HCT116 (cell line): ENCODE measurements at regions not wholly inside any gene's neighbourhood (a gene's known extent, or its start where the extent isn't known, plus 50 kb on each side); places are given as distances from the start of the nearest gene placed in this dataset.

Source experiments
- ATAC-seq: fragments of 200-7000 bp; cut with Tn5 transposase; 2 replicates; pipeline ENCODE4 v1.9.1; 2020; ENCODE audit warnings: mild to moderate bottlenecking, moderate library complexity
- BruUV-seq: library from RNA; stranded (reverse); fragments of 400-500 nt; replicated peaks from 2 replicates; lab custom pipeline; 2021; lab: Mats Ljungman, UMichigan
- CTCF ChIA-PET: fragments of 300-600 bp; sonication (Branson Sonifier 250); formaldehyde crosslinking; loops from one replicate; lab custom pipeline; 2021; ENCODE audit warnings: antibody characterized with exemption; lab: Charles Lee
- POLR2A ChIA-PET: fragments of 300-600, 350-600 bp; sonication (Branson Sonifier 250); formaldehyde crosslinking; loops from one replicate; lab custom pipeline; 2021; ENCODE audit warnings: antibody characterized with exemption; lab: Charles Lee
- RAD21 ChIA-PET, 2 experiments: fragments of 300-600 bp; sonication (Branson Sonifier 250); formaldehyde crosslinking; loops; one replicate each; lab custom pipeline; 2023; ENCODE audit warnings: low total read pairs in 2 of 2; ENCODE audit not compliant: uncharacterized antibody in 2 of 2, unreplicated experiment in 2 of 2, low non-redundant PET in 1 of 2; lab: Charles Lee
- DNase-seq: peaks from one replicate; pipeline ENCODE4 v3.0.0-alpha.2; 2010; ENCODE audit warnings: low read depth, low spot score
- H2AFZ ChIP-seq: fragments of 200-600 bp; shearing (Covaris generic), sonication (generic); 2 replicates; pipeline ENCODE4 v1.6.1; 2017; ENCODE audit warnings: low read depth, mixed run types, mixed read lengths, antibody characterized with exemption, low read length; ENCODE audit not compliant: poor library complexity, severe bottlenecking
- H3K27ac ChIP-seq: 2 replicates; pipeline ENCODE4 v1.5.1; 2012; ENCODE audit warnings: low read depth, low read length
- H3K27me3 ChIP-seq: fragments of 200-600 bp; sonication (generic); 2 replicates; pipeline ENCODE4 v1.6.1; 2016; ENCODE audit warnings: mixed run types, low read length, mixed read lengths; ENCODE audit not compliant: insufficient read depth
- H3K36me3 ChIP-seq, 2 experiments: fragments of 200-500 bp in 1 of 2; fragments of 200-600 bp in 1 of 2; sonication (Bioruptor generic) in 1 of 2; sonication (generic) in 1 of 2; 2 replicates each; pipeline versions ENCODE4 v1.5.1 to v1.6.1; 2014 to 2016; ENCODE audit warnings: low read length in 2 of 2, inconsistent platforms in 1 of 2, mixed read lengths in 1 of 2, mixed run types in 1 of 2; ENCODE audit not compliant: insufficient read depth in 2 of 2, control insufficient read depth in 1 of 2
- H3K4me1 ChIP-seq, 2 experiments: fragments of 200-600 bp in 1 of 2; sonication (generic) in 1 of 2; 2 replicates each; pipeline versions ENCODE4 v1.5.1 to v1.6.1; 2012 to 2017; ENCODE audit warnings: low read length in 2 of 2, inconsistent platforms in 1 of 2, mild to moderate bottlenecking in 1 of 2, mixed read lengths in 1 of 2, mixed run types in 1 of 2, moderate library complexity in 1 of 2; ENCODE audit not compliant: insufficient read depth in 2 of 2, control insufficient read depth in 1 of 2
- H3K4me2 ChIP-seq: fragments of 200-600 bp; sonication (generic); 2 replicates; pipeline ENCODE4 v1.6.1; 2017; ENCODE audit warnings: mixed run types, low read length, mixed read lengths
- H3K4me3 ChIP-seq, 2 experiments: fragments of 200-600 bp in 1 of 2; sonication (generic) in 1 of 2; replicated peaks in 1 of 2; 2 replicates each; pipeline ENCODE4 v1.5.1; 2011 to 2016; ENCODE audit warnings: low read length in 2 of 2, control low read depth in 1 of 2, low read depth in 1 of 2, mild to moderate bottlenecking in 1 of 2, mixed read lengths in 1 of 2, mixed run types in 1 of 2
- H3K79me2 ChIP-seq: fragments of 200-600 bp; sonication (generic); 2 replicates; pipeline ENCODE4 v1.6.1; 2017; ENCODE audit warnings: mild to moderate bottlenecking, mixed run types, low read length, moderate library complexity, mixed read lengths; ENCODE audit not compliant: insufficient read depth
- H3K9ac ChIP-seq: fragments of 200-600 bp; sonication (generic); 2 replicates; pipeline ENCODE4 v1.6.1; 2016; ENCODE audit warnings: low read length, mixed read lengths
- H3K9me2 ChIP-seq: fragments of 200-600 bp; sonication (generic), shearing (Covaris generic); 2 replicates; pipeline ENCODE4 v1.6.1; 2017; ENCODE audit warnings: mixed run types, mild to moderate bottlenecking, moderate library complexity; ENCODE audit not compliant: insufficient read depth
- H3K9me3 ChIP-seq, 2 experiments: fragments of 200-500 bp in 1 of 2; fragments of 200-600 bp in 1 of 2; sonication (Bioruptor generic) in 1 of 2; sonication (generic) in 1 of 2; 2 replicates each; pipeline ENCODE4 v1.6.1; 2014 to 2017; ENCODE audit warnings: low read length in 2 of 2, mixed read lengths in 2 of 2, inconsistent platforms in 1 of 2, low read depth in 1 of 2, mild to moderate bottlenecking in 1 of 2, mixed run types in 1 of 2, moderate library complexity in 1 of 2; ENCODE audit not compliant: control insufficient read depth in 1 of 2, insufficient read depth in 1 of 2
- H4K20me1 ChIP-seq: fragments of 200-600 bp; sonication (generic), shearing (Covaris generic); 2 replicates; pipeline ENCODE4 v1.6.1; 2017; ENCODE audit warnings: mixed run types, mild to moderate bottlenecking, moderate library complexity; ENCODE audit not compliant: insufficient read depth
- CBX3 ChIP-seq: IDR thresholded peaks from 2 replicates; pipeline ENCODE4 v1.6.1; 2012; ENCODE audit warnings: low read depth
- CEBPB ChIP-seq: IDR thresholded peaks from 2 replicates; pipeline ENCODE4 v1.6.1; 2012; ENCODE audit warnings: low read depth
- CTCF ChIP-seq, 3 experiments: fragments of 200-600 bp in 1 of 3; sonication (generic) in 1 of 3; IDR thresholded peaks in 2 of 3; conservative IDR thresholded peaks in 1 of 3; 2 replicates each; pipeline ENCODE4 v1.5.1; 2012 to 2017; ENCODE audit warnings: low read depth in 2 of 3, low read length in 2 of 3, antibody characterized with exemption in 1 of 3, borderline replicate concordance in 1 of 3, control low read depth in 1 of 3, mild to moderate bottlenecking in 1 of 3, mixed read lengths in 1 of 3, mixed run types in 1 of 3, moderate library complexity in 1 of 3; ENCODE audit not compliant: insufficient read depth in 1 of 3
- EGR1 ChIP-seq: IDR thresholded peaks from 2 replicates; pipeline ENCODE4 v1.6.1; 2012; ENCODE audit warnings: low read depth
- ELF1 ChIP-seq: IDR thresholded peaks from 2 replicates; pipeline ENCODE4 v1.6.1; 2012; ENCODE audit warnings: low read depth, borderline replicate concordance
- FOSL1 ChIP-seq: IDR thresholded peaks from 2 replicates; pipeline ENCODE4 v1.6.1; 2012; ENCODE audit warnings: low read depth
- JUND ChIP-seq: IDR thresholded peaks from 2 replicates; pipeline ENCODE4 v1.6.1; 2012
- MAX ChIP-seq: IDR thresholded peaks from 2 replicates; pipeline ENCODE4 v1.6.1; 2012
- POLR2A ChIP-seq: IDR thresholded peaks from 2 replicates; pipeline ENCODE4 v1.7.0; 2011; ENCODE audit warnings: borderline replicate concordance; ENCODE audit not compliant: insufficient read depth, insufficient read length; ENCODE audit errors: extremely low read depth
- POLR2AphosphoS5 ChIP-seq: IDR thresholded peaks from 2 replicates; pipeline ENCODE4 v1.6.1; 2011; ENCODE audit warnings: mild to moderate bottlenecking, low read depth, low read length, moderate library complexity
- REST ChIP-seq: IDR thresholded peaks from 2 replicates; pipeline ENCODE4 v1.6.1; 2012; ENCODE audit warnings: low read depth
- SIN3A ChIP-seq: IDR thresholded peaks from 2 replicates; pipeline ENCODE4 v1.6.1; 2012; ENCODE audit warnings: low read depth
- SP1 ChIP-seq: IDR thresholded peaks from 2 replicates; pipeline ENCODE4 v1.6.1; 2012; ENCODE audit warnings: low read depth
- SRF ChIP-seq: IDR thresholded peaks from 2 replicates; pipeline ENCODE4 v1.6.1; 2012; ENCODE audit warnings: low read depth
- TCF7L2 ChIP-seq: IDR thresholded peaks from 2 replicates; pipeline ENCODE4 v1.7.0; 2011; ENCODE audit warnings: borderline replicate concordance, inconsistent platforms; ENCODE audit not compliant: insufficient read depth, insufficient read length; ENCODE audit errors: extremely low read depth
- YY1 ChIP-seq: IDR thresholded peaks from 2 replicates; pipeline ENCODE4 v1.6.1; 2011; ENCODE audit warnings: low read length, low read depth, moderate library complexity, mild to moderate bottlenecking; ENCODE audit not compliant: insufficient replicate concordance; ENCODE audit errors: extremely low read depth
- ZBTB33 ChIP-seq: IDR thresholded peaks from 2 replicates; pipeline ENCODE4 v1.6.1; 2011; ENCODE audit warnings: mild to moderate bottlenecking, low read length, moderate library complexity; ENCODE audit not compliant: insufficient replicate concordance; ENCODE audit errors: extremely low read depth
- intact Hi-C: fragments of 100-400 bp; cut with micrococcal nuclease; formaldehyde crosslinking; loops from 2 replicates; pipeline ENCODE4 v1.10.0; 2022

GRCh38 chr12:67917811-67918210, 71.4 kb upstream of the IFNG-AS1 start:
- H3K79me2 ChIP-seq, result no peaks in the 10 kb centered on the region
- no peak overlapping the region for H3K27ac ChIP-seq
- peaks cover 0 to 11% of the 10 kb centered on the region in 2 experiments; a peak in 2 of 4 replicates for H3K4me1 ChIP-seq
- H3K4me3 ChIP-seq, result no peak overlapping the region
- DNase-seq (no peak), ATAC-seq (no peak)
- H3K9me3 ChIP-seq, result no peaks in the 10 kb centered on the region
- TF ChIP-seq CEBPB (no peak), POLR2AphosphoS5 (no peak), CTCF (IDR thresholded peaks at IDR 0.05 in 2 of 3, conservative IDR thresholded peaks at IDR 0.05 in 1 of 3; ENCODE audit: borderline replicate concordance in 1 of 3, insufficient read depth in 1 of 3, low read depth in 2 of 3, low read length in 2 of 3) (no peak), EGR1 (no peak), ZBTB33 (no peak), SIN3A (no peak), FOSL1 (no peak), SP1 (no peak), TCF7L2 (no peak), YY1 (no peak), ELF1 (no peak), JUND (no peak), REST (no peak), MAX (no peak), POLR2A (no peak), SRF (no peak), CBX3 (no peak)
- ChIA-PET RAD21 (no interaction called here), POLR2A (no interaction called here), CTCF (no interaction called here)
- BruUV-seq, result no TSS peak
- H2AFZ ChIP-seq, result no peak overlapping the region
- no peak overlapping the region for H3K9ac ChIP-seq
- intact Hi-C loops, result no loop called here
- H3K9me2 ChIP-seq, result no peaks in the 10 kb centered on the region
- H3K27me3 ChIP-seq, result no peaks in the 10 kb centered on the region
- H4K20me1 ChIP-seq, result no peaks in the 10 kb centered on the region
- H3K4me2 ChIP-seq, result no peak overlapping the region
- H3K36me3 ChIP-seq, result no peaks in the 10 kb centered on the region
